Femur (tissue), 1 donor: ENCODE measurements at regions not wholly inside any gene's neighbourhood (a gene's known extent, or its start where the extent isn't known, plus 50 kb on each side); places are given as distances from the start of the nearest gene placed in this dataset.
"Not testable (repeated sequence)": the region's sequence is repeated elsewhere in the genome, so short reads cannot be mapped to it uniquely, and the experiment has no call there.

ENCODE experiments used
- DNase-seq: peaks from one replicate; pipeline ENCODE4 v3.0.0-alpha.2; 2017

DNA sequence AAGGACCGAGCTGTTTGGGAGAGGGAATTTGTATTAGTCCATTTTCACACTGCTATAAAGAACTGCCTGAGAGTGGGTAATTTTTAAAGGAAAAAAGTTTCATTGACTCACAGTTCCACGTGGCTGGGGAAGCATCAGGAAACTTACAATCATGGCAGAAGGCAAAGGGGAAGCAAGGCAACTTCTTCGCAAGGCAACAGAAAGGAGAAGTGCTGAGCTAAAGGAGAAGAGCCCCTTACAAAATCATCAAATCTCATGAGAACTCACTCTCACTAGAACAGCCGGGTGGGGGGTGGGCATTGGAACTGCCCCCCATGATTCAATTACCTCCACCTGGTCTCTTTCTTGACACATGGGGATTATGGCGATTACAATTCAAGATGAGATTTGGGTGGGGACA, 121.8 kb upstream of the SLC13A1 start:
- not testable (repeated sequence) for DNase-seq

DNA sequence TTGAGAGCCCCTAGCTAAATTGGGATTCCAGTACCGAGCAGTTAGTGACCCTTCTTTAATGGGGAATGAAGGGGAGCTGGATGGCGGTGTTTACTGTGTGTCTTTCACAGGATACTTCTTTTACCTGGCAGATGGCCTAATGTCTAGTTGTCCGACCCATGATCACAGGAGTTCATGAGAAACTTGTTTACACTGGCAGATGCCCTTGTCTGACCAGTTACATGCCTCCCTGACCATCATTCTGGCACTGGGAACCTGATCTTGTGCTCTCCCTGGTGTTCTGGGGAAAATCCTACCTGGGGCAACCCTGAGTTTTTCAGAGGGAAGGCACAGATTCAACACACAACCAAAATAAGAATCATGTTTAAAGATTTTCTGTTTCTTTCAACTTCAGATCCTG, 120.1 kb upstream of the SLC13A1 start:
- no peak for DNase-seq

DNA sequence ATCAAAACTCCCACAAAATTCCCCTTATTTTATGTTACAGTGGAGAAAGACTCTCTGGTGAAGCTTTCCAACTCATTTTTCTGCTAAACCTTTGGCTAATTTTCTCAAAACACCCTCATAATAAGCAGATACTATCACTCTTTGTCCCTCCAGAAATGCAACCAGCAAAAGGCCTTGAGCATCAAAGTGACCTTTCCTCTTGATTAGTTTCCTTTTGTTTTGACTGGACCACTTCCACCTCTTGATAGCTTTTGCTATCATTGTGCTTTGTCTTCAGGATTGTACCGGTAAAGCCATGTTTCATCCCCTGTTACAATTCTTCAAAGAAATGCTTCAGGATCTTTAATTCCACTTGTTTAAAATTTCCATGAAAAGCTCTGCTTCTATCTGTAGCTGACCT, 115.1 kb upstream of the SLC13A1 start:
- DNase-seq: no peak

DNA sequence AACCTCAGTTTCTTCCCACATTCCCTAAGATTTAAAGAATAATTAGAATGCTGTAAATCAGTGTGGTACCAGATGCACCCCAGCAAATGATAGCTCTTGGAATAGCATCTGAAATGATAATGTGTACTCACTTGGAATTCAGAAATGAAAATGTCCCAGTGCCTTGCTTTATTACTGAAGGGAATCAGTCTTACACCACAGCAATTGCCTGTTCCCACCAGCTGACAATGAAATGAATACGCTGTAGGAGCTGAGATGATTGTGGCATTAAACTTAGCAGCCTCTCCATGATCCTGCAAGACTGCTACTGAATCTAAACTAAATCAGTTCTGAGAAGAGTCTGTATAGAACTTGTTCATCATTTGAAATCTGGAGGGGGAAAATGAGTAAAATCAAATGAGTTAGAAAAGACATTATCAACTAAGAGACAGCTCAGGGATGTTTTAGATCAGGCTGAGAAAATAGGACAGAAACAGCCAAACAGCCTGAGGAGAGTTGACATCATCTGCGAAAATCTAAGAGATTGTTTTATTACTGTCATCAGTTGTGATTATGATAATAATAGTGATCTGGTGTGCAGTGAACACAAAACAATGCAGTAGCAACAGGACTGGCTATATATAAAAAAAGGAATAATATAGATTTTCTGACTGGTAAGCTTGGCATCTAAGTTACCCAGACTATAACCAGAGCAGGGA, 108.6 kb upstream of the SLC13A1 start:
- DNase-seq: no peak

DNA sequence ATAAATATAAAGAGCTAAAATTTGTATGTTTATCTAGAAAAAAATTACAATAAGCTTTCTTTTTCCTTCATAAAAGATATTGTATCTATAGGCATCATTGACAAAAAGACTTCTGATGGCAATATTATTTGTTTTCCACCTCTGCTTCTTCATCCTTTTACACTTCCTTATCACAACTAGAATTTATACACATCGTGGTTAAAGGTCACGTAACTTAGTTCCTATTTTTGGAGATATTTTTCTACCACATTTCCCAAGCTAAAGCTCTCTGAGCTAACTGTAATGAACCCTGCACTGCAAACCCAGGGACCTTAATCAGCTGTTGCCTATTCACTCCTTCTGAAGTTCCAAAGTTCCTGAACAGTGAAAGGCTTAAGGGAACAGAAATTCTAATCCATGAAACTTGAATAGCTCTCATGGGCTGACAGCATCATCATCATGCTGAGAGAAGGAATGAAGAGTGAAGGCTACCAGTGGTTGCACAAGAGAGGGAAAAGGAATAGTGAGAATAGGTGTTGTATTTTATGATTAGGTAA, 106.1 kb upstream of the SLC13A1 start:
- DNase-seq: no peak

DNA sequence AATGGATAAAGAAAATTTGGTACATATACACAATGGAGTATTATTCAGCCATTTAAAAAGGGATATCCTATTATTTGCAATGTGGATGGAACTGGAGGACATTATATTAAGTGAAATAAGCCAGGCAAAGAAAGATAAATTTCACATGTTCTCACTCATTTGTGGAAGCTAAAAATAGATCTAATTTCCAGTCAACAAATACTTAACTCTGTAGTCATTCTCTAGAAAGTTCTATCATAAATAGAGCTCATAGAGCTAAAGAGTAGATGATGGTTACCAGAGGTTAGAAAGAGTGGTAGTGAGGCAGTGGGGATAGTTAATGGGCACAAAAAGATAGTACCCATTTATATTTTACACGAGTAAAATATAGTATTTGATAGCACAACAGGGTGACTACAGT, 104.2 kb upstream of the SLC13A1 start:
- DNase-seq: no peak

DNA sequence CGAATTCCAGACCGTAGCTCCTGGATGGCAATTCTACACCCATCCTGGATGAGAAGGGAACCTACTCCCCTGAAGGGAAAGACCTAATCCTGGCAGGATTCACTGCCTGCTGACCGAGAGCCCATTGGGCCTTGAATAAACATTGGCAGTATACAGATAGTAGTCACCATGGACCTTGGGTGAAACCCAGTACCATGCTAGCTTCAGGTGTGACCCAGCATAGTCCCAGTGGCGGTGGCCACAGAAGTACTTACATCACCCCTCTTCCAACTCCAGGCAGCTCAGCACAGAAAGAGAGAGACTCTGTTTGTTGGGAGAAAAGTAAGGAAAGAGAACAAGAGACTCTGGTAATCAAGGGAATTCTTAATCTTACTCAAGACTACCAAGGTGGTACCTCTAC, 97.2 kb upstream of the SLC13A1 start:
- DNase-seq: no peak

DNA sequence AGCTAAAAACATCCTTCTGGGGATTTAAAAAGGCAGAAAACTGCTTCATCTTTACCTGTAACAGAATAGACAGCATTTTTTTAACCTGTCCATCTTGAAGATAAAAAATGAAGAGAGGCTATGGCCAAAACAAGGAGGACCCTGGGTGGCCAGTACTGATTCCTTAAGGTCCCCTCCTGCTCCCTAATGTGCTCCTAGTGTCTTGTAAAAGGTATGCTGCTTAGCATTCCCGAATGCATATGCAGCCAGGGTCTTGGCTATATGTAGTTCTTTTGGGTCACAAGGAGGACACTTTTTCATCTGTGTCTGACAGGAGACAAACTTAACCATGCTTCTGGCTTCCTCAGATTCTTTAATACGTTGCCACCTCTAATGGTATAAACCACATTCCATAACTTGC, 93.9 kb upstream of the SLC13A1 start:
- DNase-seq: no peak

DNA sequence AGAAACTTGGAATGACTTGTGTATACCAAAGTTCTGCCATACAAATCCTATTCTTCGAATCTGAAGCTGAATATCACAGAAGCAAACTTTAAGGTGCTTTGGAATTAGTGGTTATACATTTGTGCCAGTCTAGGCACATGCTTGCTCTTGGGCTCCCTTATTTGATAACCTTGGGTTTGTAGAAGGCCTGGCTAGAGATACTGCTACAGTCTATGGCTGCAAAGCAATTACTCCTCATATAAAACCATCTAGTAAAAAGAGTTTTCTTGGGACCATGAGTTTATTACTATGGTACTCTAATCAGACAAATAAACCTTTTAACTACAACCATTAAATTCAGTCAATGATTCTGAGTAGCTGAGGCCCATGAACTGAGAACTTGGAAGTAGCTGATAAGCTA, 92.5 kb upstream of the SLC13A1 start:
- DNase-seq: no peak

DNA sequence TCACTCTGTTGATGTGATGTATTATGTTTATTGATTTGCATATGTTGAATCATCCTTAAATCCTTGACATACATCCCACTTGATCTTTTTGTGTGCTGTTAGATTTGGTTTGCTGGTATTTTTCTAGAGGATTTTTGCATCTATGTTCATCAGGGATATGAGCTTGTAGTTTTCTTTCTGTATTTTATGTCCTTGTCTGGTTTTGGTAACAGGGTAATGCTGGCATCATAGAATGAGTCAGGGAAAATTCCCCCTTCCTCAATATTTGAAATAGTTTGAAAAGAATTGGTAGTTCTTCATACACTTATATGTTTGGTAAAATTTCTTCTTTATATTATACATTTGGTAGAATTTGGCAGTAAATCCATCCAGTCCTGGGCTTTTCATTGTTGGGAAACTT, 89.4 kb upstream of the SLC13A1 start:
- no peak for DNase-seq

DNA sequence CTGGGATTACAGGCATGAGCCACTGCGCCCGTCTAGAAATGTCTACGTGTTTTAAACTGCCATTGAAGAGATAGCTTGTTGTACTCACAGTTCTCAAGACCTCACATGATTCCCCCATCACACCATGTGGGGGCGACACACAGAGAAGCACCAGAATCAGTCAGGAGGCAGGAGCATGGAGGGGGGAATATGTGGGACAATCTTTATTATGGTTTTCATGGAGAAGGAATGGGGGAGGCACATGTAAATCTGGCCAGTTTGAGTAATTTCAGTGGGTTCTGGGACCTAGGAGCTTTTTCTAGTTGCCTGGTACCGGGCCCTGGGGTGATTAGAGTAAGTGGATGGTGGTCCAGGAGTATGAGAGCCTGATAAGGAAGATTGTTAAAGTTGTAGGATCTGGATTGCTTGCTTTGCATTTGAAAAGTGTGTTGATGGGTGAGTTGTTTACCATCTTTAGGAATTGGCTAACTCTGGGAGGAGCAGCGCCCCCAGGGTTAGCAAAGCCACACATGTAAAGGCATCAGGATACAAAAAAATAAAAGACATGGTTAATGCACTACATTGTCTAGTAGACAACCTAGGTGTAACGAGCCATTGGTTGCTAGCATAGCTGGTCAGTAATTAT, 85.4 kb upstream of the SLC13A1 start:
- DNase-seq: no peak

DNA sequence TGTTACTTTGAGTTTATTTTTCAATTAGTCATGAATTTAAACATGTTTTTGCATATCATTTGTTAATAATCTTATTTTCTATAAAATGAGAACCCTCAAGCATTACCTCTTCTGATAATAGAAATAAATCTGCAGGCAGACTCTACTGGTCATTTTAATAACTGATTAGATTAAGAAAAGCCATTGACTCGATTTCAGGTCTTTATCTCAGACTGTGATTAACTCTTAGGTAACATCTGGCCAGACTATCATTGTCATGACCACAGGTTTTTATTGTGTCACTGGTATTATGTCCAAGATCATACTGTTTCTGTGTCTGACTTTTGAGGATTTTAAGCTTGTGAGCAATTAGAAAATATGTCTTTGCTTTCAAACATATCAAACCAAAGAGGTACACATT, 83.6 kb upstream of the SLC13A1 start:
- no peak for DNase-seq

DNA sequence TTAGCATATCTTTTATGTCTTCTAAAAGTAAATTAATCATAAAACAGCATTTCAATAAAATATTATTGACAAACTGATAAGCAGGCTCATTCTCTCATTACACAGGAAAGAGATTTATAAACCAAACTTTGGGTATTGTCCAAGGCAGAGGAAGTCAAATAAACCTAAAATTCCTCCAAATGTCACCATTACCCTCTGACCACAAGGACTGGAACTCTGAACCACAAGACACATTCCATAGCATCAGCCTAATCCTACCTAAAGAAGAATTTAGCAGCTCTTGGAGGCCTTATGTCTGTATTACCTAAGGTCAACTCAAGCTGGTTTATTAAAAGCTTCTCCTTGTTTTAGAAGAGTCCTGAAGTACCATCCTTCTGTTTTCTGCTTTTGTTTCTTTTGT, 82.4 kb upstream of the SLC13A1 start:
- no peak for DNase-seq

DNA sequence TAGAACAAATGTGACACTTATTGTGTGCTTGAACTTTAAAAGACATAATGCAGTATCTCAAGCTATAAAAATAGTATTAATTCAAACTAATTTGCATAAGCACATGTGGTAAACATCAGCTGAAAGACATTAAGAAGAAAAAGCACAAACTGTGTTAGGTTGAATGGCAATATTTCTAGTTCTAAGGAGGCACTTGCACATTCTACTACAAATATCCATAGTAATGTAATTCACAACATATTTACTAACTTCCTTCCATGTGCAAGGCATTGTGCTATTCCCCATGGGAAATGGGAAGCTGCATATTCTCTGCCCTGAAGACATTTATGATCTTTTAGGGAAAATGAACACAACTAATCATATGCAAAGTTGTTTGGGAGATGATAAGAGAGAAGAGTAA, 80.2 kb upstream of the SLC13A1 start:
- no peak for DNase-seq

DNA sequence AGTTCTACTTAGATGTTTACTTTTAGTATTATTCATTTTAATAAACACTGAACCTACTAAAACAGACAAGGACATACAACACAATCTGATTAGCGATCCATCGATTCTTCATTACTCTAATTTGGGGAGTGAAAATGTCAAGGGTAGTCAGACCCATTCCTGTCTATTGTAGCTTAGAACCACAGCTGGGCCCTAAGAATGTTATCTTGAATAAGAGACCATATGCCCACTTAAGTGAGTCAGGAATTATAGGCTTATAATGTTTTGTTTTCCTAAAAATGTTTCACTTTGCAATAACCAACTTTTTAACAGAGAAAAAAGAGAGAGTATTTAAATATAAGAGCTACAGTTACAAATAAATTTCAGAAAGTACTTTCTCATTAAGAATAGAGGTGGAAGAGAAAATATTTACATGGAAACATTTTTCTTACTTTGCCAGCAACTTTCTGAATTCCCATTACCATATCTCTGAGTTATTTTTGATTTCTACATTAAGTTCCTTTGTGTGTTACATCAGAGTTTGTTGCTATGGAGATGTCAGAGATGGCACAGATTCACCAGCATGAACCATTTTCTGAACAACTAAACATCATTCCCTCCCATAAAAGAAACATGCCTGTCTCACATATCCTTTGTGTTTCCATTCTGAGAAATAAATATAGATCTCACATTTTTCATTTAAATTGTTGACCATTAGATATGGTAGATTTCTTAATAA, 75.4 kb upstream of the SLC13A1 start:
- no peak for DNase-seq

DNA sequence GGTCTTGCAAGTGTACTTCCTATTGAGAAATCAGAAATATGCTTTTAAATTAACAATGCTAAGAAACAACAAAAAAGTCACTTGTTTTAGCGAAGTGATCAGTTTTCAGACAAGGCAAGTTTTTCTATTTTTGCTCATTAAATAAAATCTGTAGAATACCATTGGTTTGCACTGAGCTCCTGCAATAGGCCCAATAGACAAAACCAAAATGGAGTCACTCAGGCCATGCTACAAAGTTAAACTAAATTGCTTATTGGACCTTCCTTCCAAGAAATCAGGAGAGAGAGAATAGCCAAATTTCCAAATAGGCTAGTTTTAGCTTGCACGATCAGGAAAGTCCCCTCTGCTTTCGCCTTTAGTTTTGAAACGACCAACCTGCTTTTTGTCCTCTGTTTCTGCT, 73.4 kb upstream of the SLC13A1 start:
- DNase-seq: no peak

DNA sequence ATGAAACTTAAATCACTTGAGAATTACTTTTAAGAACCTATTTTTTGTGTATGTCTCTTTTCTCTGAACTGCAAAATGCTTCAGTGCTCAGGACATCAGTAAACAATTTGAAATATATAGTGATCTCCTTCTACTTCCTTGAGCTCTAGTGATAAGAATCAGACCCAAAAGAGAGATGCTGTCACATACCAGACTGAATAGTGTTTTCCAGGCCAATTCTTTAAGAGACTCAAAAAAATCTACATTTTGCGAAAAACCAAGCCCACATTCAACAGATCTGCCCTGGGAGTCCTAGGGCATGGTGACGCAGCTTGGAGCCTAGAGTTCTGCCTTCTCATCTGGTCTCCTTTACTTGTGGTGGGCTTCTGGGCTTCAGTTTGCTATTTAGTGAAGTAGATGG, 72.1 kb upstream of the SLC13A1 start:
- no peak for DNase-seq

DNA sequence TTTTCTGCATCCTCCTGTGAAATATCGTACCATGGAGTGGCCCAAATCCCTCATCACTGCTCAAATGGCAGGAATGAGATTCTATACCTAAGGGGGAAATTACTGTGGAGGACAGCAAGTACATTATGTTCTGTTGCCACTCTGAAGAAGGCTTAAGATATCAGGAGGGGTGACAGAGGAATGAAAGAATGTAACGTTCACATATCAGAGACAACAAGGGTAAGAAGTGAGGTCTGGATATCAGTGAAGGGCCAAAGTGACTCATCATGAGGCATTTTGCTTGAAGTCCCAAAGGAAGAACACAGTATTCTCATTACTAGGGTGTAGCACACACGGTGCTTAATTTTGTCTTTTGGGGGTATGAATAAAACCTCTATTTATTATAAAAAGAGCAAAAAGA, 71.5 kb upstream of the SLC13A1 start:
- no peak for DNase-seq

DNA sequence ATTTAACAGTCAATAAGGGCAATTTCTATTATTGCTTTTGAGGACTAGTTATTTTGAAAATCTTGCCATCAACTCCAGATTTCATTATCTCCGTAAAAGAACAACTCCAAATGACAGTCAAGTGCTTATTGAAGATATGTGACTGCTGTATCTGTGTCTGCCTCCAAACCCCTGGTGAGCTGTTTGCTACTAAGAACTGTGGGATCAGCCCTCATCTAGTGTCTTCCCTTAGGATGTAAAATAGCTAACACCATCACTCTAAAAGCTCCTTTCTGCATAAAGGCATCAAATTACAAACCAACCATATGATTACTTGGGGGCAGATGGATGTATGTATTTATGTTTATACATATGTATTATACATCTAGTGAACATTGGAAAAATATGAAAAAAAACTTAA, 70.8 kb upstream of the SLC13A1 start:
- DNase-seq: no peak

DNA sequence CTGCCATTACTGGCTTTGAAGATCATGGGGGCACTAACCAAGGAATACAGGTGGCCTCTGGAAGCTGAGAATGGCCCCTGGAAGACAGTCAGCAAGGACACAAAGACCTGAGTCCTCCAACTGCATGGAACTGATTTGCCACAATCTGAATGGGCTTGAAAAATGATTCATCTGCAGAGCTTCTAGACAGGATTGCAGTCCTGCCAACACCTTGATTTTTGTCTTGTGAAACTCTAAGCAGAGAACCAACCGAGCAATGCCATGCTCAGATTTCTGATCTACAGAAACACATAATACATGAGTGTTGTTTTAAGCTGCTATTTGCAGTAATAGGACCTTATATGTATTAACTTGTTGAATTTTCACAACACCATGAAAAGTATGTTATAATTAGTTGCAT, 66.1 kb upstream of the SLC13A1 start:
- DNase-seq: no peak

DNA sequence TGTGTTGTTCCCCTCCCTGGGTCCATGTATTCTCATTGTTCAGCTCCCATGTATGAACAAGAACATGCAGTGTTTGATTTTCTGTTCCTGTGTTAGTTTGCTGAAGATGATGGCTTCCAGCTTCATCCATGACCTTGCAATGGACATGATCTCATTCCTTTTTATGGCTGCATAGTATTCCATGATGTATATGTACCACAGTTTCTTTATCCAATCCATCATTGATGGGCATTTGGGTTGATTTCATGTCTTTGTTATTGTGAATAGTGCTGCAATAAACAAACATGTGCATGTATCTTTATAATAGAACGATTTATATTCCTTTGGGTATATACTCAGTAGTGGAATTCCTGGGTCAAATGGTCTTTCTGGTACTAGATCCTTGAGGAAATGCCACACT, 65.1 kb upstream of the SLC13A1 start:
- not testable (repeated sequence) for DNase-seq

DNA sequence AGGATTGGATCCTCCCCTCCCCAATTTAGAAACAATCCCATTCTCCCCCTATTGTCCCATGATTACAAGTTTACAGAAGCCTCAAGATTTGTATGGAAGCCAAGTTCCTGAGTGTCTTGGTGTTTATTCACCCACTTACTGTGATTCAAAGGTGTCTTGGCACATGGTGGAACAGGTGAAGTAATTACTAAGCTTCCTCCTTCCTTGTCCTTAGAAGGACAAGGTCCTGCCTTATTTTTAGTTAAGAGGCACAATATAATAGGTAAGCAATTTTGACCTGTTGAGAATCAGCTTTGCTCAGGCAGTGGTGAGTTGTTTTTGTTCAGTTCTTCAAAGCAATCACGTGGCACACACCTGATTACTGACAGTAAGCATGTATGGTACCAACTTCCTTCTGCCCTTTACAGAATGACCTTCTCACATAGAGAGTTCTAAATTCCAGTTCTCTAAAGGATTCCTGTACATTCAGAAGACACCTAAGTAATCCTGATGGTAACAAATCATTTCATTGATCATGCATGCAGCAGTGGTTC, 60.7 kb upstream of the SLC13A1 start:
- no peak for DNase-seq

DNA sequence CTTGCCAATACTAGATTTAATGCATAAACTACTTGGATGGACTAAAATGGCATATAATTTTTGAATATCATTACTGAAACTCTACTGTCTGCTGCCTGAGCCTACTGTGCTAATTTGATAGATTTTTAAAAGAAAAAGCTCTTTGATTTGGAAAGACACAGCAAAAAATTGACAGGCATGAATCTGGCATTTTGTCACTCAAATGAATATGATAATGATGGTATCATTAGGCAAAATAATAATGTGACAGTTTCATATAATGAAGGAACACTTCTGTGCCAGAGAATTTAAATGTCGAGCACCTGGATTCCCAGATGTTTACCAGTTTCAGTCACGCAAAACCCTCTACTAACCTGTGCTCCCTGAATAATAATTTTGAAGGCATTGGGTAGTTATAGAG, 60.0 kb upstream of the SLC13A1 start:
- DNase-seq: no peak
